A673 (cell line): ENCODE measurements at regions not wholly inside any gene's neighbourhood (a gene's known extent, or its start where the extent isn't known, plus 50 kb on each side); places are given as distances from the start of the nearest gene placed in this dataset.

ENCODE experiments used
- BruUV-seq: library from RNA; stranded (reverse); fragments of 400-500 nt; replicated peaks from 2 replicates; lab custom pipeline; 2021; lab: Mats Ljungman, UMichigan
- CTCF ChIA-PET: fragments of 300-600 bp; sonication (Branson Sonifier 250); formaldehyde crosslinking; loops from one replicate; lab custom pipeline; 2022; ENCODE audit warnings: antibody characterized with exemption; lab: Charles Lee
- POLR2A ChIA-PET: fragments of 300-600 bp; sonication (Branson Sonifier 250); formaldehyde crosslinking; loops from one replicate; lab custom pipeline; 2022; ENCODE audit warnings: antibody characterized with exemption; ENCODE audit not compliant: low non-redundant PET; lab: Charles Lee
- DNase-seq: peaks from one replicate; pipeline ENCODE4 v3.0.0-alpha.2; 2015; ENCODE audit warnings: low spot score
- H3K27ac ChIP-seq: fragments of 200-600 bp; sonication (generic); 2 replicates; pipeline ENCODE4 v1.5.1; 2016; ENCODE audit warnings: mixed run types, low read depth, mild to moderate bottlenecking, mixed read lengths, antibody characterized with exemption, low read length; ENCODE audit not compliant: poor library complexity, severe bottlenecking
- H3K27me3 ChIP-seq: fragments of 200-600 bp; sonication (generic); replicated peaks from 2 replicates; pipeline ENCODE4 v1.6.1; 2017; ENCODE audit warnings: mixed run types, low read depth, mild to moderate bottlenecking, mixed read lengths, antibody characterized with exemption, low read length; ENCODE audit not compliant: insufficient read depth, poor library complexity
- H3K36me3 ChIP-seq: fragments of 200-600 bp; sonication (generic); 2 replicates; pipeline ENCODE4 v1.6.1; 2016; ENCODE audit warnings: mixed run types, mild to moderate bottlenecking, mixed read lengths, antibody characterized with exemption, low read length; ENCODE audit not compliant: insufficient read depth, poor library complexity, severe bottlenecking
- H3K4me1 ChIP-seq: fragments of 200-600 bp; sonication (generic); 2 replicates; pipeline ENCODE4 v1.6.1; 2017; ENCODE audit warnings: mixed run types, mild to moderate bottlenecking, mixed read lengths, antibody characterized with exemption, low read length; ENCODE audit not compliant: insufficient read depth, poor library complexity, severe bottlenecking
- H3K4me3 ChIP-seq: fragments of 200-600 bp; sonication (generic); 2 replicates; pipeline ENCODE4 v1.5.1; 2016; ENCODE audit warnings: low read depth, mixed run types, mild to moderate bottlenecking, mixed read lengths, low read length; ENCODE audit not compliant: poor library complexity, severe bottlenecking
- H3K9me3 ChIP-seq: fragments of 200-600 bp; sonication (generic); 2 replicates; pipeline ENCODE4 v1.6.1; 2016; ENCODE audit warnings: mixed run types, low read depth, mild to moderate bottlenecking, mixed read lengths, antibody characterized with exemption, low read length; ENCODE audit not compliant: poor library complexity, severe bottlenecking
- CTCF ChIP-seq: fragments of 300-800, 200-600 bp; sonication (generic); conservative IDR thresholded peaks from 2 replicates; pipeline ENCODE4 v1.5.1; 2017; ENCODE audit warnings: low read depth, mild to moderate bottlenecking, antibody characterized with exemption, low read length, moderate library complexity, mixed read lengths
- EZH2 ChIP-seq: fragments of 200-600 bp; sonication (generic); IDR thresholded peaks from 2 replicates; pipeline ENCODE4 v1.6.1; 2017; ENCODE audit warnings: borderline replicate concordance, low read depth, mild to moderate bottlenecking, mixed read lengths, antibody characterized with exemption, low read length; ENCODE audit not compliant: poor library complexity, severe bottlenecking
- intact Hi-C: fragments of 100-400 bp; cut with micrococcal nuclease; formaldehyde crosslinking; loops from one replicate; pipeline ENCODE4 v1.10.0; 2022; ENCODE audit not compliant: unreplicated experiment

GRCh38 chr5:8458038-8458383 lies 589.1 kb downstream of the MTRR start:
- H3K4me1 ChIP-seq = no peaks in the 10 kb centered on the region
- ChIA-PET CTCF (no interaction called here), POLR2A (no interaction called here)
- BruUV-seq = no TSS peak
- DNase-seq = no peak
- TF ChIP-seq EZH2 (no peak), CTCF (no peak)
- H3K36me3 ChIP-seq = no peaks in the 10 kb centered on the region
- no peak overlapping the region for H3K4me3 ChIP-seq
- H3K27ac ChIP-seq = no peak overlapping the region
- H3K9me3 ChIP-seq = peaks cover 38% of the 10 kb centered on the region
- intact Hi-C loops = no loop called here
- no peaks in the 10 kb centered on the region for H3K27me3 ChIP-seq

- no peak overlapping the region for H3K27ac ChIP-seq
- TF ChIP-seq CTCF (no peak), EZH2 (no peak)
- no TSS peak for BruUV-seq
- POLR2A ChIA-PET = no interaction called here
- peaks cover 28% of the 10 kb centered on the region for H3K9me3 ChIP-seq
- H3K4me1 ChIP-seq = no peaks in the 10 kb centered on the region
- no peak overlapping the region for H3K4me3 ChIP-seq
- no peak for DNase-seq
- CTCF ChIA-PET = no interaction called here
- intact Hi-C loops = no loop called here
- no peaks in the 10 kb centered on the region for H3K36me3 ChIP-seq
- no peaks in the 10 kb centered on the region for H3K27me3 ChIP-seq
Measured at GRCh38 chr5:8461543-8461942, 592.6 kb downstream of the MTRR start.

- Histone ChIP-seq H3K4me3 (no peak overlapping the region), H3K27ac (no peak overlapping the region), H3K4me1 (no peaks in the 10 kb centered on the region), H3K27me3 (no peaks in the 10 kb centered on the region), H3K9me3 (peaks cover 26% of the 10 kb centered on the region), H3K36me3 (no peaks in the 10 kb centered on the region)
- DNase-seq = no peak
- no TSS peak for BruUV-seq
- intact Hi-C loops = no loop called here
- ChIA-PET POLR2A (no interaction called here), CTCF (no interaction called here)
- TF ChIP-seq EZH2 (no peak), CTCF (no peak)
Measured at GRCh38 chr5:8462565-8462964, 593.6 kb downstream of the MTRR start.
